OCI-LY7 (cell line): ENCODE measurements at regions not wholly inside any gene's neighbourhood (a gene's known extent, or its start where the extent isn't known, plus 50 kb on each side); places are given as distances from the start of the nearest gene placed in this dataset.

Source experiments
- CTCF ChIP-seq: fragments of 200-600 bp; sonication (generic); conservative IDR thresholded peaks from 2 replicates; pipeline ENCODE4 v1.5.1; 2014; ENCODE audit warnings: mild to moderate bottlenecking, antibody characterized with exemption, low read length, moderate library complexity, mixed read lengths
- EZH2phosphoT487 ChIP-seq: fragments of 200-600 bp; sonication (generic); IDR thresholded peaks from 2 replicates; pipeline ENCODE4 v1.6.1; 2018; ENCODE audit warnings: low read depth, borderline replicate concordance, mild to moderate bottlenecking, mixed run types, antibody characterized with exemption, low read length, moderate library complexity, mixed read lengths

GRCh38 chr10:128398118-128398517 lies 271.9 kb upstream of the MKI67 start:
- no peak for TF ChIP-seq CTCF
- no peak for TF ChIP-seq EZH2phosphoT487
